ENCODE measurements at regions not wholly inside any gene's neighbourhood (a gene's known extent, or its start where the extent isn't known, plus 50 kb on each side); places are given as distances from the start of the nearest gene placed in this dataset.

GRCh38 chr6:3990692-3991491, 88.0 kb downstream of the FAM217A start:
- intact Hi-C loops (cut with DNase I, micrococcal nuclease): loop anchor here in 1 of 2 donors (5.0 kb wide), 1 partner anchor 249 kb away; no protein-coding TSS in a partner anchor

GRCh38 chr6:3991941-3992340, 87.0 kb downstream of the FAM217A start:
- Histone ChIP-seq H3K4me3 (no peak overlapping the region), H3K4me1 (ENCODE audit: low read depth) (peaks cover 8% of the 10 kb centered on the region), H3K36me3 (ENCODE audit: low read depth) (no peaks in the 10 kb centered on the region), H3K9me3 (no peaks in the 10 kb centered on the region)
- no peak for TF ChIP-seq CTCF (IDR thresholded peaks at IDR 0.05)
- intact Hi-C loops (cut with DNase I, micrococcal nuclease): loop anchor here in 1 of 2 donors (5.0 kb wide), 1 partner anchor 250 kb away; no protein-coding TSS in a partner anchor
- ATAC-seq: no peak
- DNase-seq: no peak

More at GRCh38 chr6:3990692-3991491, 88.0 kb downstream of the FAM217A start:
- ATAC-seq (peak; percentile 97), DNase-seq (peak; percentile 77 to 91 (median 89))
- Histone ChIP-seq H3K36me3 (ENCODE audit: low read depth) (no peaks in the 10 kb centered on the region), H3K4me1 (ENCODE audit: low read depth) (peaks cover 8% of the 10 kb centered on the region), H3K4me3 (no peak overlapping the region), H3K9me3 (no peaks in the 10 kb centered on the region)
- peak; percentile 79 for TF ChIP-seq CTCF (IDR thresholded peaks at IDR 0.05)

- intact Hi-C loops (cut with DNase I, micrococcal nuclease): no loop called here
- H3K36me3 ChIP-seq (ENCODE audit: low read depth): no peaks in the 10 kb centered on the region
- no peak for DNase-seq
Measured at GRCh38 chr6:3996349-3996748, 82.6 kb downstream of the FAM217A start.

GRCh38 chr6:3997177-3997770, 81.7 kb downstream of the FAM217A start:
- no peak overlapping the region for H3K4me3 ChIP-seq
- no peaks in the 10 kb centered on the region for H3K9me3 ChIP-seq
- intact Hi-C loops (cut with DNase I, micrococcal nuclease): no loop called here
- H3K4me1 ChIP-seq (ENCODE audit: low read depth): no peaks in the 10 kb centered on the region
- ATAC-seq (no peak), DNase-seq (no peak)
- H3K36me3 ChIP-seq (ENCODE audit: low read depth): no peaks in the 10 kb centered on the region
- TF ChIP-seq CTCF (IDR thresholded peaks at IDR 0.05): no peak

More at GRCh38 chr6:3996349-3996748, 82.6 kb downstream of the FAM217A start:
- no peak for ATAC-seq
- Histone ChIP-seq H3K4me3 (no peak overlapping the region), H3K4me1 (ENCODE audit: low read depth) (no peaks in the 10 kb centered on the region), H3K9me3 (no peaks in the 10 kb centered on the region)
- TF ChIP-seq CTCF (IDR thresholded peaks at IDR 0.05): no peak

GRCh38 chr6:3999800-4000661, 78.9 kb downstream of the FAM217A start:
- DNase-seq (no peak), ATAC-seq (no peak)
- Histone ChIP-seq H3K4me1 (ENCODE audit: low read depth) (no peaks in the 10 kb centered on the region), H3K4me3 (no peak overlapping the region), H3K36me3 (ENCODE audit: low read depth) (no peaks in the 10 kb centered on the region), H3K9me3 (no peaks in the 10 kb centered on the region)
- intact Hi-C loops (cut with DNase I, micrococcal nuclease): no loop called here
- TF ChIP-seq CTCF (IDR thresholded peaks at IDR 0.05): no peak

All from mucosa of descending colon (tissue), 3 donors.